Stimulated activated CD4-positive, alpha-beta T cell treated with anti-CD3 and anti-CD28 coated beads, Interleukin-12 subunit alpha, Interleukin-12 subunit beta, amount 100 ng/mL, for 4 hours (primary cell): ENCODE measurements at regions not wholly inside any gene's neighbourhood (a gene's known extent, or its start where the extent isn't known, plus 50 kb on each side); places are given as distances from the start of the nearest gene placed in this dataset.
"Not testable (repeated sequence)": the region's sequence is repeated elsewhere in the genome, so short reads cannot be mapped to it uniquely, and the experiment has no call there.

Experiments used
- DNase-seq: peaks from one replicate; pipeline ENCODE4 v3.0.0-alpha.2; 2020

GRCh38 chr18:73047688-73048087, 179.9 kb upstream of the NETO1 start:
- DNase-seq = no peak

GRCh38 chr18:73045037-73045436, 177.2 kb upstream of the NETO1 start:
- no peak for DNase-seq

GRCh38 chr18:73043611-73044010, 175.8 kb upstream of the NETO1 start:
- DNase-seq = no peak

GRCh38 chr18:73043211-73043610, 175.4 kb upstream of the NETO1 start:
- no peak for DNase-seq

- DNase-seq = no peak
Measured at GRCh38 chr18:73040247-73040646, 172.5 kb upstream of the NETO1 start.

- DNase-seq = no peak
Measured at GRCh38 chr18:73038336-73038735, 170.5 kb upstream of the NETO1 start.

GRCh38 chr18:73023975-73024374, 156.2 kb upstream of the NETO1 start:
- no peak for DNase-seq

GRCh38 chr18:73009691-73010090, 141.9 kb upstream of the NETO1 start:
- no peak for DNase-seq

- no peak for DNase-seq
Measured at GRCh38 chr18:73007915-73008308, 140.1 kb upstream of the NETO1 start.

- DNase-seq = no peak
Measured at GRCh38 chr18:73007195-73007914, 139.6 kb upstream of the NETO1 start.

- no peak for DNase-seq
Measured at GRCh38 chr18:73006331-73006730, 138.5 kb upstream of the NETO1 start.

GRCh38 chr18:73004260-73004659, 136.5 kb upstream of the NETO1 start:
- no peak for DNase-seq

GRCh38 chr18:72999971-73000607, 132.3 kb upstream of the NETO1 start:
- no peak for DNase-seq

GRCh38 chr18:72995558-72995957, 127.8 kb upstream of the NETO1 start:
- no peak for DNase-seq

GRCh38 chr18:72993250-72993649, 125.5 kb upstream of the NETO1 start:
- DNase-seq = no peak

- DNase-seq = no peak
Measured at GRCh38 chr18:72991379-72991778, 123.6 kb upstream of the NETO1 start.

- not testable (repeated sequence) for DNase-seq
Measured at GRCh38 chr18:72987570-72987969, 119.8 kb upstream of the NETO1 start.

- DNase-seq = no peak
Measured at GRCh38 chr18:72986103-72986502, 118.3 kb upstream of the NETO1 start.

- no peak for DNase-seq
Measured at GRCh38 chr18:72985686-72986085, 117.9 kb upstream of the NETO1 start.

- DNase-seq = no peak
Measured at GRCh38 chr18:72984290-72984689, 116.5 kb upstream of the NETO1 start.

- DNase-seq = no peak
Measured at GRCh38 chr18:72973841-72974240, 106.1 kb upstream of the NETO1 start.

- no peak for DNase-seq
Measured at GRCh38 chr18:72965616-72966015, 97.8 kb upstream of the NETO1 start.

GRCh38 chr18:72958195-72958594, 90.4 kb upstream of the NETO1 start:
- not testable (repeated sequence) for DNase-seq

- DNase-seq = no peak
Measured at GRCh38 chr18:72948439-72948838, 80.7 kb upstream of the NETO1 start.

GRCh38 chr18:72942766-72943165, 75.0 kb upstream of the NETO1 start:
- no peak for DNase-seq
